Endothelial cell of hepatic sinusoid (primary cell): ENCODE measurements at regions not wholly inside any gene's neighbourhood (a gene's known extent, or its start where the extent isn't known, plus 50 kb on each side); places are given as distances from the start of the nearest gene placed in this dataset.

Experiments
- in situ Hi-C: cut with HindIII; loops from 2 replicates; pipeline ENCODE4 v1.10.0; 2017; ENCODE audit warnings: low sequenced_read_pairs

DNA sequence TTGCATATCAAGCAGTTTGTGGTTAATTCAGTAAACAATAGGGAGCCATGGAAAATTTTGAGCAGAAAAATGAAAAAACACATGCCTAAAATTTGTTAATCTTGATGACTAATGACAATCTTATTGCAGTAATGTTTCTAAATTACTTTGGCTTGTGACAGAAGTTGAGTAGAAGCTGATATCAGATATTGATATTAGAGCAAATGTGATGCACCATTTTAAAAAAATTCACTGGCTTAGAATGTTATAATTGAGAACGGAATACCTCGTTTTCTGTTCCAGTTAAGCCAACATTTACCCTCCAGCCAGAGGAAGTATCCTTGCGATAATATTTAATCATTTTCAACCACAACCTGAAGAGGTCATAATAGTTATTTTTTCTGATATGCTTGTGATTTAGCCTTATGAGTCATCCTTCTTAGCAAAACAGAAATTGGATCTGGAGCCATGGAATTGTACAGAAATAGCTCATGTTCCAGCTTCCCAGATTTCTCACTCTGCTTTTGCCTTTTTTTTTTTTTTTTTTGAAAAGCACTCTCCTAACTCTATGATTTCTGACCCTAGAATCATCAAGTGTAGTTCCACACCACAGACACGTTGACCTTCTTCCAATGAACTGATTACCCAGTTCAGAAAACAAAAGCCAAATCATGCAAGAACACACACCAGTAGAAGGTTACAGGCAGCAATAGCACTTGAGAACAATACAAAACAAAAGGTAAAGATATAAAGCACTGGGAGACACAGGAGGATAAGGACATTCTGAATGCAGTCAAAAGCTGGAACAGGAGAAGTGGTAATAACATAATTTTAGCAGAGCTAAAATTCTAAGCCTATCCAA is 96.8 kb upstream of the PHYHIPL start:
- in situ Hi-C loops, result no loop called here

DNA sequence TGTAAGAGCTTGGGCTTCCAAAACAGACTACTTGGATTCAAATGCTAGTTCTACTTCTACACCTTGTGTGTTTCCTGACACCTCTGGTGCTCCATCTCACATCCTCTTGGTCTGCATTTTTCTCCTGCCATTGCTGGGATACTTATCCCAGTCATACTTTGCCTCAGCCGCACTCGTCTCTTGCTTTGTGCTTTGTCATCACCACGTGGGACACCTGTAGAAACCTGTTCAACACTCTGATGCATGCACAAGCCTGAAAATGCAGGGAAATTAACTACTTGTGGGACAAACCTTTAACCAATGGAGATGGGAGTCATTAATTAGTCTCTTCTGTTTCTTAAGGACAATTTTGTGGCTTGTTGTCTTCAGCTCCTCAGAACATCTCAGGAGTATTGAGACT is 94.2 kb upstream of the PHYHIPL start:
- in situ Hi-C loops, result no loop called here

DNA sequence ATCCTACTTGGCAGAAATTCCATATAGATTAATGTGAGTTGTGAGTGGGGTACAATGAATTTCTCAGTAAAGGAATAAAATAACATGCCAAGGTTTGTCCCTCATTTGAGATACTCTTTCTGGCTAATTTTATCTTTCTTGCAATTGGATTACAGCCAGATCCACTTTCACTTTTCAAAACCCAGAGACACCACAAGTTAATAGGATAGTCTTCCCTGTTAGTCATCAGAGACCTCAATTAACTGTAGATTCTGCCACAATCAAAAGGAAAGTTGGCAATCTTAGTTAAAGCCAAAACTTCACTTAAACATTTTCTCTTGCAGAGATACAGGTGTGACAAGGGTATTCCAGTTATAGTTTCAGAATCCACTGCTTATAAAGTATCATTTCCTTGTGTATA is 91.4 kb upstream of the PHYHIPL start:
- in situ Hi-C loops, result no loop called here

- in situ Hi-C loops, result no loop called here
These were observed 90.5 kb upstream of the PHYHIPL start for GRCh38 chr10:59085711-59086502.

- in situ Hi-C loops, result no loop called here
These were observed 89.0 kb upstream of the PHYHIPL start for GRCh38 chr10:59087486-59087885.

DNA sequence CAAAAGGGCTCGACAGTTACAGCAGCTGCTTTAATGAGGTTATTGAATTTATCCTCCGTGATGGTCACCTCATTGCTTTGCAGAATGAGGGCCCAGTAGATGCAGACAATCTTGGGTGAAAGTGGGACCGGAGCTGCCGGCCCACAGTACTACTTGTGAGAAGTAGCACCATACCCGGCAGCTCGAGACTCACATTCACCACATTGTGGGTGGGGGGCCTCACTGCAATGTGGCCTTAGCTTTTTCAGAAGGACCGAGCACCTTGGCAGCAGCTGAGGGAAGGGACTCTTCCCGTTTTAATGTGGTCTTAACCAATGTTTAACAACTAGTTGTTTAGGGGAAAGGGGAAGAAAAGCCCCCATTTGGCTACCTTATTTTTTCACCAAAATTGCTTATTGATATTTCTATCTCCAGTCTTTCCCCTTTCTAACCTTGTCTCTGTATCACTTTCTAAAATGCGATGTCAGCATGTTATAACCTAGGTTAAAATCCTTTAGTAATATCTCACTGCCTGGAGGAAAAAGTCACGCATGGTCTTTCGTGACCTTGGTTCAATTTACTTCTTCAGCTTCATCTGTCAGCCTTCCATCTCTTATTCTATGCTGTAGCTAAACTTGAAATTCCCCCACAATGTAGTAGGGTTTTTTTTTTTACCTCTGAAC is 87.4 kb upstream of the PHYHIPL start:
- in situ Hi-C loops, result no loop called here

DNA sequence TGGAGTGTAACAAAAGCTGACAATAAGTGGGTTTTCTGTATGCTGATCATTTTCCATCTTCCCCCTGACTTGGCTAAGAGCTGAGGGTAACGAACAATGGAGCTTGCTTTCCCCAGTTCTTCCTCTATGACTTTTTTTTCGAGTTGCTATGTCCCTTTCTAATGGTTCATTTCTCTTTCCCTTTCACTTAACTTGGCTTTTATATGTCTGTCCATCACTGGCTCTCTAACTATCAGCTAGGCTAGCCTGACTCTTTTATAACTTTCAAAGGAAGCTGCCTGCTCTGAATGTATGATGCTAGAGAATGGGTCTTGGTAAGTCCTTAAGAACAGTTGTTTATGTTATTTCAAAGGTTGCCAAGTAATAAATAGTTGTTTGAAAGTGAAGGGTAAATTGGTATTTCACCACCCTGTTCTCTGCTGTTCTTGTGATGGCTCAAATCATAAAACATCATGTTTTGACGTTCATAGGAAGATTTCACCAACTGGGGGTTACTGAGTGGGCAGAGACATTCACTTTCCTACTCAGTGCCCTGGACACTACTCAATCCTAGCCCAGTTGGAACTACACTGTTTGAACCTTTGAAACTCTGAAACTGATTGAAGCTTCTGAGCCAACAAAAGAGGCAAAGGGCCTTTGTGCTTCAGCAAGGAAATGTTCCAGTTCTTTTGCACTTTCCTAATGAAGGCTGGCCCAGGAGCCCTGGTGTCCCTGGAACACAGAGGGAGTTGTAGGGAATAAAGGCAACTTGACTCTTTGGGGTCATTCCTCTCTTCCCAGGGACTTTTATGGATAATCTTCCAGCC is 85.4 kb upstream of the PHYHIPL start:
- in situ Hi-C loops, result no loop called here

DNA sequence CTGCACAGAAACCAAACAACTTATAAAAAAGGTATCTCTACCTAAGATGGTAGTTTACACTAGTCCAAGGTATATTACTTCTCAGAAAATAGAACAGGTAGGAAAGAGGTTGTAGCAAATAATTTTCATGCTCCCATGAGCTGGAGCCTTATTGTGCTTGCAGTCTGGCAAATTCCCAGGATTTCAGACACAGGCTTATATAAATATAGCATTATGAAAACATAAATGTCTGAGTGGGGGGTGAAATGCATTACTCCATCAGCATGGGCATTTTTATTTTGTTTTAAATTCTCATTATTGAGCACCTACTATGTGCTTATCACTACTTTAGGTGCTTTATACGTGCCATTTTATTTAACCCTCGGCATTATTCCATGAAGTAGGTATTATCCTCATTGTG is 83.0 kb upstream of the PHYHIPL start:
- in situ Hi-C loops, result no loop called here

- in situ Hi-C loops, result no loop called here
These were observed 79.8 kb upstream of the PHYHIPL start for GRCh38 chr10:59096631-59097030.

GRCh38 chr10:59098387-59098786 is 78.1 kb upstream of the PHYHIPL start:
- in situ Hi-C loops, result no loop called here

DNA sequence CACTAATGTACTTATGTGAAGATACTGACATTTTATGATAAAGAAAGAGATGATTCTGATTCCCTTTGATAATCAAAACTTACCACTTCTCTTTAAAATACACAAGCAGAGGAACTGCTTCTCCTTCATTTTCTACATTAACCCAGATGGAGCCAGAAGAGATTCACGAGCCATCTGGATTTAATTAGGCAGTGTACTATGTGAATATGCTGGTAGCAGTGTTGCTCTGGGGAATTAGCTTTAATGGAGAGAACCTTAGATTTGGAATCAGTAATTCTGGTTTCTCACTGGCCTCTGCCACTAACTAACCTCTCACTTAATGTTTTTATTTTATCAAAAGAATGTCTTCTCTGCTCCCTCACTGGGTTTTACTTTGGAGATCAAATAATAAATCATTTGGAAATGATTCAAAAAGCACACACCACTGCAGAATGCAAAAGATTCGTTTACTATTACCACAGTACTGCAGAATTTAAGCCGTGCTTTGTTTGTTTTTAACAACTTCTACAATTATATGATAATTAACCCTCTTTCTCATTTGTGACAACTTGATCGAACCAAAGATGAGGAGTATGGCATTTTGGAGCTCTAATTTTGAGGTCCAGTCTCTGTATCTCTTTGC is 77.5 kb upstream of the PHYHIPL start:
- in situ Hi-C loops, result no loop called here

DNA sequence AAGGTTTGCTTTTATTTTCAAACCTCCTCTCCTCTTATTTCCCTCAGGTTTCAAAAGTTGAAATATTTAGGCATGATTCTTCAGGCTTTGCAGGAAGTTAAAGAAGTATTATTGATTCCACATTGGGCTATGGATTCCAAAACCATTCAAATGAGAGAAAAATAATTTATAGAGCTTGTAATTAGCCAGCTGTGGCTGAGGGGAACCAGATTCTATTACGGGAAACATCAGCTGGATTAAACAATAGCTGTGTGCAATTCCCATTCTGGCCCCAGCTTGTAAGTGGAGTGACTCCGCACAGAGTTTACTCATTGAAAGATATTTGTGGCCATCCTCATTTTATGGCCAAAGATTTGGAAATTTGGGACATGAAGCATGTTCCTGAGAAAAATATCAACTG is 77.0 kb upstream of the PHYHIPL start:
- in situ Hi-C loops, result no loop called here

DNA sequence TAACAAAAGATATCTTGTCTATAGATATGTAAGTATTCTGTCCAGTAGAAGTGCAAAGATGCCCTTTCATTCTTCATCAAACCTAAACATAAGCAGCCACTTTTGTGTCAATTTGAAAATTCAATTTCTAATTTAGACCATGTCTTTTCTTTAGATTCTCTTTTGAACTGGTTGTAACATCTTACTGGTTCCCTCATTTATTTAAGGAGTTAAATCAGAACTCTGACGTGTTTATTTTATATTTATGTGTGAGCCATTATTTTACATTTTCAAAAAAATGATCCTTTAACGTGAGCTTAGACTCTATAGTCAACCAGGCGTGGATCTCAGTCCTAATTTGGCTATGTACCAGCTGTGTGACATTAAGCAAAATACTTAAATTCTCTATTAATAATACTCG is 74.0 kb upstream of the PHYHIPL start:
- in situ Hi-C loops, result no loop called here

DNA sequence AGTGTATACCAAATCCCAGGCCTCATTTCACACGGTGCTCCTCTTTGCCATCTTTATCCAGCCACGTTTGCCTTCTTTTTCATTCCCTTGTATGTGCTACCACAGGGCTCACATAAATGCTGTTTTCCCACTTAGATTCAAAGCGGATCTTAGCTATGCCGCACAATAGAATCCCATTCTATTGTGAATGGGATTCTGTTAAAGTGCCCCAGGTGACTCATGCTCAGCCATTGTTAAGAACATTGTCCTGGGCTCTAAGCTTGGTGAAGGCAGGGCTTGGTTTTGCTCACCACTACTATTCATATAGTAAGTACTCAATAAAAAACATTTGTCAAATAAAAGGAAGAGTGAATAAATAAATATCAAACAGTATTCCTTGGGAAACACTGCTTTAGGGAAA is 72.3 kb upstream of the PHYHIPL start:
- in situ Hi-C loops, result no loop called here

DNA sequence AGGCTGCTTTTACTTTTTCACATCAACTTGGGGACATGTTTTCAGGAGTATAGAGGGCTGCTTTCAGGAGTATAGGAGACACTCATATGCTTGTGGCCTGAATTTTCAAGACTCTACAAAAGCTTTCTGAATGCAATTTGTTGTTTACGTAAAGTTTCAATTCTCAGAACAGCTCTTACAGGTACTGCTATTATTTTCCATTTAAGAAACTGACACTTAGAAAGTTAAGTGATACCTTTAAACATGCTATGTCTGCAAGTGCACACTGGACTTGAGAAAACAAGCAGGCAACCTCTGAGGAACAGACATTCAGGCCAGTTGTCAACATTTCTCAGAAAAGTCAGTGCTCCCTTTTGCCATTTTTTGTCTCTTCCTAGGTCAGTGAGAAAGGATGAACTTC is 70.0 kb upstream of the PHYHIPL start:
- in situ Hi-C loops, result no loop called here

GRCh38 chr10:59107147-59107546 is 69.3 kb upstream of the PHYHIPL start:
- in situ Hi-C loops, result no loop called here

DNA sequence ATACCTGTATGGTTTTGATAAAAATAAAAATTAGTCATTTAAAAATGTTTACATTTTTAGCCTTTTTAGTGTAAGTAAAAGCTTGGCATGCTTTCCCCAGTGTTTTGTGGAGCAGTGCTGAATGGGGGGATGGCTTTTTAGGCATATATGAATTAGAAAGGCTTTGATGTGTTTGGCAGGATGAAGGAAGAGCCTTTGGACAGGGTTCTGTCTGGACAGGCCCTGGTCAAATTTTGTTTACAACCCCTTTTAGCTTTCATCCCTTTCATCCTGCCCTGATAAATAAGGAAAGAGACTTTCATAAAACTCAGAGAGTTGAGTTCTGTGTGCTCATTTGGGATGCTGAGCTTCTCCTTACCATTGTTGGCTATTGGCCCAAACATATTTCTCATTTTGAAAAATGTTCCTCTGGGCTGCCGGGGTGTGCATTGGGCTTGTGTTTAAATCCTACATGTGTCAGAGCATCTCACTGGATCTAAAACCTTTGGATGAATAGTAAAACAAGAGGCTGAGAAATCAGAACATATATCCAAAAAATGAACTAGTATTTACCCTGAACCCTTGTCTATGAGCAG is 68.1 kb upstream of the PHYHIPL start:
- in situ Hi-C loops, result no loop called here

- in situ Hi-C loops, result no loop called here
These were observed 67.6 kb upstream of the PHYHIPL start for GRCh38 chr10:59108886-59109288.

GRCh38 chr10:59109826-59110225 is 66.6 kb upstream of the PHYHIPL start:
- in situ Hi-C loops, result no loop called here

DNA sequence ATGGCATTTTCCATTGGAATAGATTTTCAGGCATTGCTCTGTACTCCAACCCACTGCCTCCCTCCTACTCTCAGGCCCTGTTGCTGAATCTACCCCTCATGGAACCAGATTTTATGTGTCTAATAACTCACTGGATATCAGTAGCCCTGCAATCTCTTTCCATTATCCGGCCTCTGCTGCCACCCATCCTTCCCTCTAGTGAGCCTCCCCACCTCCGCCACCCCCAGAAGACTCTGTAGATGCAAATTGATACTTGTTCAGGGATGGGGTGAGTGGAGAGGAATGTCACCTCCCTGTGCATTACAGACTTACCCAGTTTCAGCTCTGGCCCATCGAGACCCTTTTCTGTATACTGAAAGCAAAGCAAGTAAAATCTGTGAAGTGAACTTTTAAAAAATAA is 52.3 kb upstream of the PHYHIPL start:
- in situ Hi-C loops, result no loop called here
